ENCODE measurements at regions not wholly inside any gene's neighbourhood (a gene's known extent, or its start where the extent isn't known, plus 50 kb on each side); places are given as distances from the start of the nearest gene placed in this dataset.
"Not testable (repeated sequence)": the region's sequence is repeated elsewhere in the genome, so short reads cannot be mapped to it uniquely, and the experiment has no call there.

DNA sequence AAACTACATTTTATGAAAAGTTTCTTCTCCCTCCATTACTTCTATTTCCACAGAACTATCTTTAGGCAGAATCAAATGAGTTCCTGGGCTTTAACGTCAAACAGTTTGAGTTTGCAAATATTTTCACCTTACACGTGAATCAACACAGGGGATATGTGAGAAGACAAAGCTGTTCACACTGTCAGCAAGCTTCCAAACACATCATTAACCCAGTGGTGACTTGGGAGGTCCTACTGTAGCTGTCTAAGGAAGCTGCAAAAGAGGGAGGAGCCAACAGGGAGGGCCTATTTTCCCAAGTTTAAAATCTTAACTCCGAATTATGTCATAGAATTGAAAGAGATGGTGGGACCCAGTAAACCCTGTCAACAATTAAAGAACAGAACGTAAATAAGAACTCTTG is 337.8 kb upstream of the DNAJC19 start:
- DNase-seq (no peak), ATAC-seq (no peak)
- H3K27me3 ChIP-seq: no peaks in the 10 kb centered on the region
- 33 to 37% methylated on average over 4 of the region's 4 CpGs for WGBS, 2 donors
- no peak overlapping the region for H3K4me3 ChIP-seq
- H3K27ac ChIP-seq: no peak overlapping the region
- intact Hi-C loops (cut with DNase I): no loop called here
- TF ChIP-seq POLR2A (IDR thresholded peaks at IDR 0.05): no peak
- TF ChIP-seq, protein P1, sequence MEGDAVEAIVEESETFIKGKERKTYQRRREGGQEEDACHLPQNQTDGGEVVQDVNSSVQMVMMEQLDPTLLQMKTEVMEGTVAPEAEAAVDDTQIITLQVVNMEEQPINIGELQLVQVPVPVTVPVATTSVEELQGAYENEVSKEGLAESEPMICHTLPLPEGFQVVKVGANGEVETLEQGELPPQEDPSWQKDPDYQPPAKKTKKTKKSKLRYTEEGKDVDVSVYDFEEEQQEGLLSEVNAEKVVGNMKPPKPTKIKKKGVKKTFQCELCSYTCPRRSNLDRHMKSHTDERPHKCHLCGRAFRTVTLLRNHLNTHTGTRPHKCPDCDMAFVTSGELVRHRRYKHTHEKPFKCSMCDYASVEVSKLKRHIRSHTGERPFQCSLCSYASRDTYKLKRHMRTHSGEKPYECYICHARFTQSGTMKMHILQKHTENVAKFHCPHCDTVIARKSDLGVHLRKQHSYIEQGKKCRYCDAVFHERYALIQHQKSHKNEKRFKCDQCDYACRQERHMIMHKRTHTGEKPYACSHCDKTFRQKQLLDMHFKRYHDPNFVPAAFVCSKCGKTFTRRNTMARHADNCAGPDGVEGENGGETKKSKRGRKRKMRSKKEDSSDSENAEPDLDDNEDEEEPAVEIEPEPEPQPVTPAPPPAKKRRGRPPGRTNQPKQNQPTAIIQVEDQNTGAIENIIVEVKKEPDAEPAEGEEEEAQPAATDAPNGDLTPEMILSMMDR (IDR thresholded peaks at IDR 0.05): no peak
- H3K4me1 ChIP-seq: no peaks in the 10 kb centered on the region
- peaks cover 0 to 6% (median 0%) of the 10 kb centered on the region in 3 donors for H3K9me3 ChIP-seq
- no peaks in the 10 kb centered on the region for H3K36me3 ChIP-seq (replicated peaks in 1 of 2; ENCODE audit: insufficient read depth in 1 of 2, low read depth in 2 of 2)

DNA sequence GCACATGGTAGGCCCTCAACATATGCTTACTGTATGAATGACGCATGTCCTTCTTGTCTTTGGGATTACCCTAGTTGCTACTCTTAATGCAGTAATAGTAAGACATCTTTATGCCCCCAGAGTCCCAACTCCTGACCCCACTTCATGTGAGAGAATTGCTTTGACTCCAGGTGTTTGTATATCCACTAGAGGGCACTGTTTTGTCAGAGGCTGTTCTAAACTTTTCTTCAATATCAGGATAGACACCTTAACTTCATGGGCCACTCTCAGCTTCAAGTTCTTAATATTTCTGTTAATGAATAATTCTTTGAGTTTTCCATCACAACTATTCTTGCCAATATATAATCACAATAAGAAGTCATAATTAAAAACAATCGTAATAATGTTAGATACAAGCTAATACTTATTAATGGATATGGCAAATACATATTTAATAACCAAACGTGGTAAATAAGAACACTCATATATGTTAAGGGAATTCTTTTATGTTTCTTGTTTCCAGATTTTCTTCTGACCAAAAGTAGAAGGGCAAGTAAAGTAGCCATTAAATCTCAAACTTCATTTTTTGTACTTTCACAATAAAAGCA is 337.2 kb upstream of the DNAJC19 start:
- intact Hi-C loops (cut with DNase I): no loop called here
- Histone ChIP-seq H3K4me1 (no peaks in the 10 kb centered on the region), H3K9me3 (peaks cover 0 to 7% (median 0%) of the 10 kb centered on the region in 3 donors), H3K27ac (no peak overlapping the region), H3K27me3 (no peaks in the 10 kb centered on the region), H3K4me3 (no peak overlapping the region), H3K36me3 (replicated peaks in 1 of 2; ENCODE audit: insufficient read depth in 1 of 2, low read depth in 2 of 2) (no peaks in the 10 kb centered on the region)
- no peak for DNase-seq
- TF ChIP-seq, protein P1 (IDR thresholded peaks at IDR 0.05): peak; percentile 23 to 65 (median 44)
- TF ChIP-seq POLR2A (IDR thresholded peaks at IDR 0.05): no peak
- ATAC-seq: no peak
- 29 to 32% methylated on average over 3 of the region's 3 CpGs for WGBS, 2 donors

DNA sequence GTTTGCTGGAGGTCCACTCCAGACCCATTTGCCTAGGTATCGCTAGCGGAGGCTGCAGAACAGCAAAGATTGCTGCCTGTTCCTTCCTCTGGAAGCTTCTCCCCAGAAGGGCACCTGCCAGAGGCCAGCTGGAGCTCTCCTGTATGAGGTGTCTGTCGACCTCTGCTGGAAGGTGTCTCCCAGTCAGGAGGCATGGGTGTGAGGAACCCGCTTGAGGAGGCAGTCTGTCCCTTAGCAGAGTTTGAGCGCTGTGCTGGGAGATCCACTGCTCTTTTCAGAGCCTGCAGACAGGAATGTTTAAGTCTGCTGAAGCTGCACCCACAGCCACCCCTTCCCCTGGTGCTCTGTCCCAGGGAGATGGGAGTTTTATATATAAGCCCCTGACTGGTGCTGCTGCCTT is 335.0 kb upstream of the DNAJC19 start:
- H3K27me3 ChIP-seq; H3K4me3 ChIP-seq; ATAC-seq; H3K27ac ChIP-seq; H3K36me3 ChIP-seq (replicated peaks in 1 of 2; ENCODE audit: insufficient read depth in 1 of 2, low read depth in 2 of 2); DNase-seq; intact Hi-C loops (cut with DNase I); H3K4me1 ChIP-seq; H3K9me3 ChIP-seq: not testable (repeated sequence)
- WGBS, 2 donors: 68 to 96% methylated on average over 2 to 5 of the region's 5 CpGs

DNA sequence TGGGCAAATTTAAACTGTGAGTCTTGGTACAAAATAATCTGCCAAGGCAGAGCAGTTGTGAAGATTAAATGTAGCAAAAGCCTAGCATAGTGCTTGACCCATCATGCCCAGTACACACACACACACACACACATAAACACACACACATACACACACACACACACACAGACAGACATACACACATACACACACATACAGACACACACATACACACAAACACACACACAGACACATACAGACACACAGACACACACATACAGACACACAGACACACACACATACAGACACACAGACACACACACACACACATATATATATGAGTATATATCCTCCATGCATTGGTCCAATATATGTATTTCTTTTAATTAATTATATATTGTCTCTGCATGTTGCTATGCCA is 328.8 kb upstream of the DNAJC19 start:
- peaks cover 0 to 7% (median 0%) of the 10 kb centered on the region in 3 donors for H3K9me3 ChIP-seq
- H3K27me3 ChIP-seq: no peaks in the 10 kb centered on the region
- no peak for ATAC-seq
- no peak for DNase-seq
- no peak for TF ChIP-seq POLR2A (IDR thresholded peaks at IDR 0.05)
- TF ChIP-seq, protein P1 (IDR thresholded peaks at IDR 0.05): no peak
- no peaks in the 10 kb centered on the region for H3K4me1 ChIP-seq
- H3K36me3 ChIP-seq (replicated peaks in 1 of 2; ENCODE audit: insufficient read depth in 1 of 2, low read depth in 2 of 2): no peaks in the 10 kb centered on the region
- no peak overlapping the region for H3K27ac ChIP-seq
- intact Hi-C loops (cut with DNase I): no loop called here
- no peak overlapping the region for H3K4me3 ChIP-seq

DNA sequence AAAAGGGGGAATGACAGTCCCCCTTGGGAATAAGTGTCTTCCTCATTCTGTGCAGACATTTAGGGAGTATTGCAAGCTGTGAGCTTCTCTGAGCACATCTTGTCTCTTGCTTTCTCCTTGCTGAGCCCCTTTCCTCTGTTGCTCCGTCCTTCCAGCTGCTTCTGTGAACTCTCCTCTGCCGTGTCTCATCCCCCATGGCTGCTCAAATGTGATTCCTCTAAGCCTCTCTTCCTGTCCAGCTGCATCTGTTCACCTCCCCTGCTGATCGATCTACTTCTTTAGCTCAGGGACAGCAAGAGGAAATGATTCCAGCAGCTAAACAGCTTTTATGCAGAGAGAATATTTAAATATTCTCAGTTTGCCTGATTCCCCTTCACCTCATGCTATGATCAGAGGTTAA is 328.0 kb upstream of the DNAJC19 start:
- no peaks in the 10 kb centered on the region for H3K27me3 ChIP-seq

More for the DNA sequence above, 328.0 kb upstream of the DNAJC19 start:
- no peak overlapping the region for H3K4me3 ChIP-seq
- no peak overlapping the region for H3K27ac ChIP-seq
- peaks cover 0 to 3% (median 0%) of the 10 kb centered on the region in 3 donors for H3K9me3 ChIP-seq
- no peaks in the 10 kb centered on the region for H3K36me3 ChIP-seq (replicated peaks in 1 of 2; ENCODE audit: insufficient read depth in 1 of 2, low read depth in 2 of 2)
- H3K4me1 ChIP-seq: no peaks in the 10 kb centered on the region
- TF ChIP-seq POLR2A (IDR thresholded peaks at IDR 0.05): no peak
- TF ChIP-seq, protein P1 (IDR thresholded peaks at IDR 0.05): no peak
- no peak for DNase-seq
- WGBS, 2 donors: 39 to 54% methylated on average over 3 of the region's 3 CpGs
- intact Hi-C loops (cut with DNase I): no loop called here
- no peak for ATAC-seq

All from body of pancreas (tissue), 4 donors.